Mucosa of gallbladder (tissue), 1 donor: ENCODE measurements at regions not wholly inside any gene's neighbourhood (a gene's known extent, or its start where the extent isn't known, plus 50 kb on each side); places are given as distances from the start of the nearest gene placed in this dataset.

ENCODE experiments used
- DNase-seq: peaks from one replicate; pipeline ENCODE4 v3.0.0-alpha.2; 2020; ENCODE audit warnings: low spot score
- donor health status: DM: no; HTN: no; CAD: no.

GRCh38 chr2:216553482-216554240 is 55.0 kb downstream of the RPL37A start:
- DNase-seq, result no peak

DNA sequence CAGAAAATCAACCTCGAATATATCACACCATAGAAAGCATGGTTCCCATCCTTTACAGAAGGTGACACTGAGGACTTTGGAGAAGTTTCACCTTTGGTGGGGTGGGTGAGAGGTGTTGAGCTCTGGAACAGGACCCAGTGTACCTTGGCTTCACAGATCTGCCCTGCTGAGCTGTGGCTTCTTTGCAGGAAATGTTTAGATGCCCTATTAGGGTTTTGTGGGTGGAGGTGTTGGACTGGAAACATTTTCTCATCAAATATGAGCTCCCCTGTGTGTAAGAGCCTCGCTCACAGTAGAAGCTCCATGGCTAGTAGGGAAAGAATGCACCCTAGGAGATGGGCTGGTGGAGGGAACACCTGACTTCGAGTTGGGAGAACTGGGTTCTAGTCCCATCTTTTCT is 55.6 kb downstream of the RPL37A start:
- DNase-seq, result no peak

DNA sequence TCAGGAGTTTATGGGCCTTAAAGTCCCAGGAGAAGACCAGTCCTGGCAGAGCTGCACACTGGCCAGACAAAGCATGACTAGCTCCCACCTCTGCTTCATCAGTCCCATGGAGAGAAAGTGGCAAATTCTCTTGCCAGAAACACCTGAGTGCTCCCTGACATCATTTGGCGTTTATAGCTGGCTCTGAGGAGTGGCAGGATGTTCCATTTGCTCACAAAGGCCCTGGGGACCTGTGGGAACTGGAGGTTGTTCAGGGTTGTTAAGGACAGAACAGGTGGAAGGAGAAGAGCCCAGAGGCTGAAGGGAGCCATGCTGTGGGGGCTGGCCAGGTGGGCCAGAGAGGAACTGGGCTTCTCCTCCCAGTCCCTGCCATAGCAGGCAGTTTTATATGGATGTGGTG is 56.1 kb downstream of the RPL37A start:
- DNase-seq, result no peak

GRCh38 chr2:216555274-216555673 is 56.6 kb downstream of the RPL37A start:
- peak; percentile 59 for DNase-seq

GRCh38 chr2:216556202-216556601 is 57.6 kb downstream of the RPL37A start:
- no peak for DNase-seq

GRCh38 chr2:216557413-216557812 is 58.8 kb downstream of the RPL37A start:
- no peak for DNase-seq

- no peak for DNase-seq
These were observed 59.2 kb downstream of the RPL37A start for GRCh38 chr2:216557820-216558219.

GRCh38 chr2:216559625-216560156 is 61.0 kb downstream of the RPL37A start:
- no peak for DNase-seq

GRCh38 chr2:216560838-216561270 is 62.2 kb downstream of the RPL37A start:
- peak; percentile 30 for DNase-seq

- no peak for DNase-seq
These were observed 64.2 kb downstream of the RPL37A start for GRCh38 chr2:216562696-216563435.

DNA sequence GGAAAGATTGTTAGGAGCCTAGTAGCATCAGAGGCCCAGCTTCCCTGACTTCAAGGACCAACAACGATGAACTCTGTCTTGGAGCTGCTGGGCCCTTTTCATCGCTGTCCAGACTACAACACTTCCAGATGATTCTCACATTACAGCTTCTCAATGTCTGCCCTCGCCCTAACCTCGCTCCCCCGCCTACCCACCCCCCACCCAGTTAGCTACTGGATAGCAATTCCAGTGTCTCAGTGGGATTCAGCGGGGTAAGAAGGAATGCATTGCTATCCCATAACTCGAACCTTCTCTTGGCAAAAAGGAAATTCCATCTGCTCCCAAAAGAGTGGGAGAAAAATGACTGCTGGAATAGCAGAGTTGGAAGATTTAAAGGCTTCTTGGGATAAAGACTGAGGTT is 65.0 kb downstream of the RPL37A start:
- DNase-seq, result no peak

DNA sequence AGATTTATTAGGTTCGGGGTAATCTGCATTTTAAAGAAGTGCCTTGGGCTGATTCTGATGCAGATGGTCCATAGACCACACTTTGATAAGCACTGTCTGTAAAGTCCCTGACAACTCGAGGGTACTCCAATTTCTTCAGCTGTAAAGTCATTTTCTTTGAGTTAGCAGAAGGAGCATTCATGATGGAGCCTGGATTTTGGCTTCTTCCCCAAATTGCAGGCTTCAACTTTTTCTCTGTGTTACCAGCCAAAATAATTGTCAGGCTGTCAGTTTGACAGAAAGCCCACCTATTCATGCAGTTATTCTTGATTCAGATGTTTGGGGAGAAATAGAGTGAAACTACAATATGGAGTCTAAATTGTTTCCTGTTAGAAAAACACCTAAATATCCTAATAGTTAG is 66.0 kb downstream of the RPL37A start:
- no peak for DNase-seq

DNA sequence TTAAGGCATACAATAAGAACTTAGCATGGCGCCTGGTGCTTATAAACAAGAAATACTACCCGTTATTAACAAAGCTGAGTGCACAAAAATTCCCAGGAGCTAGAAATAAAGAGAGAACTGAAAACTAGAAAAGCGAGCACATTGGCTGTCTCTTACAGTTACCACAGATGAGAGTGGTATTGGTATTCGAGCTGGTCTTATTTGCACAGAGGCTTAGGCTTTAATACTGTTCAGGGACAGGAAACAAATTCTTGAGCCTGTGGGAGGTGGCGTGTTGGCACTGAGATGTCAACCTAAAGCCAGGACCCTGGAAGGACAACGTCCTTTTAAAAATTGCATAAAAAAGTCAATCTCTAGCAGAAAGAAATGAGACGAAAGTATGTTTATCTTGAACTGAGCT is 67.3 kb upstream of the IGFBP2 start:
- DNase-seq, result no peak

DNA sequence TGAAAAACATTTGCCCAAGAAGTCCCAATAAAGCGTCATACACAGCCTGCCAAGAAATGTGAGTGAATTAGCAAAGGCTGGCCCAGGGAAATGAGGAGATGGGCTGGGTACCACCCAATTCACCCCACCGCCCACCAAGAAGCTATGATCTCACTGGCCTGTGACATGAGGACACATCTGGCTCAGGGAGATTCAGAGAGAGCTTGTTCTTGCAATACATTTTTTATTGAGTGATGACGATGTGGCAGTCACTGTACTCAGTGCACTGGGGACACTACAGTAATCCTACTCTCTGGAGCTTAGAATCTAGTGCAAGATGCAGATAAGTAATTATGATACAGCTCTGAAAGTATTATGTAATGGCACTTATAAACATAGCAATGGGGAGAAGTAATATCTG is 64.6 kb upstream of the IGFBP2 start:
- DNase-seq, result no peak

- DNase-seq, result no peak
These were observed 63.5 kb upstream of the IGFBP2 start for GRCh38 chr2:216569765-216570164.

DNA sequence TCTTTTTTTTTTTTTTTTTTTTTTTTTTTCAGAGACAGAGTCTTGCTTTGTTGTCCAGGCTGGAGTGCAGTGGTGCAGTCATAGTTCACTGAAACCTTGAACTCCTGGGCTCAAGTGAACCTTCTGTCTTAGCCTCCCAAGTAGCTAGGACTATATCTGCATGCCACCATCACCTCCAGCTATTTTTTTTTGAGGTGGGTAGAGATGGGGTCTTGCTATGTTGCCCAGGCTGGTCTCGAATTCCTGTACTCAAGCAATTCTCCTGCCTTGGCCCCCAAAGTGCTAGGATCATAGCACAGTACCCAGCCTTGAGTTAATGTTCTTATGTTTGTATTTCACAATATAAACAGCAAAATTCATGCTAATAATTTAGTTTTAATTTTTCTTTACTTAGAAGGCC is 62.9 kb upstream of the IGFBP2 start:
- no peak for DNase-seq

DNA sequence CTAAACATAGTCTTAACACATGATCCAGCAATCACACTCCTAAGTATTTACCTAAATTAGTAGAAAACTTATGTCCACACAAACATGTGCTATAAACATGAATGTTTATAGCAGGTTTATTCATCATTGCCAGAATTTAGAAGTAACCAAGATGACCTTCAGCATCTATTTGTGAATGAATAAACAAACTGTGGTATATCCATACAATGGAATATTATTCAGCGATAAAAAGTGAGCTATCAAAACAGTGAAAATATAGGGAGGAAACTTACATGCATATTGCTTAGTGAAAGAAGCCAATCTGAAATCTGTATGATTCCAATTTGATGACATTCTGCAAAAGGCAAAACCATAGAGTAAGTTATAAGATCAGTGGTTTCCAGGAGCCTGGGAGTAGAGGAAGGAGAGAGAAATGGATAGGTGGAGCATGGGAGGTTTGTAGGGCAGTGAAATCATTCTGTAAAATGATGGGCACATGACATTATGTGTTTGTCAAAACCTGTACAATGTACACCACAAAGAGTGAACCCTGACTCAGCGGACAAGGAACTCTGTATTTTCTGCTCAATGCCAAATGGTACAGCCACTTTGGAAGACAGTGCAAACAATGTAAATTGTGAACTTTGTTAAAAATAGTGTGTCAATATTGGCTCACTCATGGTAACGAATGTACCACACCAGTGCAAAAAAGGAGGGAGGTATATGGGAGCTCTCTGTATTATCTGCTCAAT is 61.9 kb upstream of the IGFBP2 start:
- no peak for DNase-seq

- no peak for DNase-seq
These were observed 61.2 kb upstream of the IGFBP2 start for GRCh38 chr2:216571909-216572513.

- peak; percentile 60 for DNase-seq
These were observed 60.3 kb upstream of the IGFBP2 start for GRCh38 chr2:216572582-216573578.

GRCh38 chr2:216574046-216574445 is 59.2 kb upstream of the IGFBP2 start:
- DNase-seq, result no peak

GRCh38 chr2:216574586-216574985 is 58.6 kb upstream of the IGFBP2 start:
- no peak for DNase-seq
